Calu3 (cell line): ENCODE measurements at regions not wholly inside any gene's neighbourhood (a gene's known extent, or its start where the extent isn't known, plus 50 kb on each side); places are given as distances from the start of the nearest gene placed in this dataset.

ENCODE experiments used
- BruUV-seq: library from RNA; stranded (reverse); fragments of 400-500 nt; replicated peaks from 2 replicates; lab custom pipeline; 2021; lab: Mats Ljungman, UMichigan
- CTCF ChIA-PET: fragments of 300-600 bp; sonication (Branson Sonifier 250); formaldehyde crosslinking; loops from one replicate; lab custom pipeline; 2022; ENCODE audit warnings: antibody characterized with exemption; lab: Charles Lee
- DNase-seq: peaks from one replicate; pipeline ENCODE4 v3.0.0; 2022
- H3K27ac Mint-ChIP-seq: one replicate; pipeline ENCODE4 v1.8.0; 2022; ENCODE audit warnings: mixed read lengths; ENCODE audit not compliant: unreplicated experiment
- H3K27me3 Mint-ChIP-seq: one replicate; pipeline ENCODE4 v1.8.0; 2022; ENCODE audit warnings: mixed read lengths; ENCODE audit not compliant: unreplicated experiment
- H3K36me3 Mint-ChIP-seq: one replicate; pipeline ENCODE4 v1.8.0; 2022; ENCODE audit warnings: mild to moderate bottlenecking, moderate library complexity, mixed read lengths; ENCODE audit not compliant: insufficient read depth, unreplicated experiment
- H3K4me1 Mint-ChIP-seq: one replicate; pipeline ENCODE4 v1.8.0; 2022; ENCODE audit warnings: mild to moderate bottlenecking, low read depth, mixed read lengths; ENCODE audit not compliant: unreplicated experiment
- H3K4me3 Mint-ChIP-seq: one replicate; pipeline ENCODE4 v1.8.0; 2022; ENCODE audit warnings: mild to moderate bottlenecking, low read depth, moderate library complexity, mixed read lengths; ENCODE audit not compliant: unreplicated experiment
- H3K9me3 Mint-ChIP-seq: one replicate; pipeline ENCODE4 v1.8.0; 2022; ENCODE audit warnings: low read depth, mixed read lengths; ENCODE audit not compliant: unreplicated experiment
- CTCF ChIP-seq: fragments of 200-600 bp; IDR thresholded peaks from one replicate; pipeline ENCODE4 v1.8.0; 2022; ENCODE audit warnings: antibody characterized with exemption; ENCODE audit not compliant: unreplicated experiment
- intact Hi-C: fragments of 100-400 bp; cut with micrococcal nuclease; formaldehyde crosslinking; loops from one replicate; pipeline ENCODE4 v1.10.0; 2022; ENCODE audit not compliant: unreplicated experiment

GRCh38 chr13:74586847-74587246, 452.6 kb upstream of the KLF12 start:
- Mint-ChIP-seq H3K36me3 (no peaks in the 10 kb centered on the region), H3K9me3 (no peaks in the 10 kb centered on the region), H3K27ac (no peak overlapping the region), H3K4me3 (no peak overlapping the region), H3K27me3 (no peaks in the 10 kb centered on the region), H3K4me1 (no peaks in the 10 kb centered on the region)
- no peak for DNase-seq
- BruUV-seq, result no TSS peak
- CTCF ChIA-PET, result no interaction called here
- no peak for TF ChIP-seq CTCF
- intact Hi-C loops, result no loop called here

- H3K36me3 Mint-ChIP-seq, result no peaks in the 10 kb centered on the region
- no peaks in the 10 kb centered on the region for H3K9me3 Mint-ChIP-seq
- no peak overlapping the region for H3K27ac Mint-ChIP-seq
- CTCF ChIA-PET, result no interaction called here
- BruUV-seq, result no TSS peak
- no peak for DNase-seq
- H3K4me1 Mint-ChIP-seq, result no peaks in the 10 kb centered on the region
- H3K4me3 Mint-ChIP-seq, result peak overlapping the region; percentile 26
- no peaks in the 10 kb centered on the region for H3K27me3 Mint-ChIP-seq
- TF ChIP-seq CTCF, result no peak
- intact Hi-C loops, result loop anchor here (10.0 kb wide), 1 partner anchor 638 kb away; no protein-coding TSS in a partner anchor
Measured at GRCh38 chr13:74576420-74576819, 442.2 kb upstream of the KLF12 start.

- Mint-ChIP-seq H3K9me3 (no peaks in the 10 kb centered on the region), H3K4me1 (no peaks in the 10 kb centered on the region), H3K36me3 (no peaks in the 10 kb centered on the region), H3K4me3 (peak overlapping the region; percentile 26), H3K27ac (no peak overlapping the region), H3K27me3 (no peaks in the 10 kb centered on the region)
- intact Hi-C loops, result loop anchor here (10.0 kb wide), 1 partner anchor 639 kb away; no protein-coding TSS in a partner anchor
- DNase-seq, result no peak
- CTCF ChIA-PET, result no interaction called here
- no TSS peak for BruUV-seq
- TF ChIP-seq CTCF, result no peak
Measured at GRCh38 chr13:74575729-74576125, 441.5 kb upstream of the KLF12 start.

- DNase-seq, result no peak
Measured at GRCh38 chr13:74574964-74575728, 440.9 kb upstream of the KLF12 start.

More at GRCh38 chr13:74574964-74575728, 440.9 kb upstream of the KLF12 start:
- no peaks in the 10 kb centered on the region for H3K36me3 Mint-ChIP-seq
- H3K9me3 Mint-ChIP-seq, result no peaks in the 10 kb centered on the region
- CTCF ChIA-PET, result no interaction called here
- BruUV-seq, result no TSS peak
- no peaks in the 10 kb centered on the region for H3K27me3 Mint-ChIP-seq
- no peak overlapping the region for H3K27ac Mint-ChIP-seq
- peak overlapping the region; percentile 26 for H3K4me3 Mint-ChIP-seq
- TF ChIP-seq CTCF, result no peak
- intact Hi-C loops, result loop anchor here (10.0 kb wide), 1 partner anchor 640 kb away; no protein-coding TSS in a partner anchor
- H3K4me1 Mint-ChIP-seq, result no peaks in the 10 kb centered on the region
